GM18873 (cell line): ENCODE measurements at regions not wholly inside any gene's neighbourhood (a gene's known extent, or its start where the extent isn't known, plus 50 kb on each side); places are given as distances from the start of the nearest gene placed in this dataset.
"Not testable (repeated sequence)": the region's sequence is repeated elsewhere in the genome, so short reads cannot be mapped to it uniquely, and the experiment has no call there.

Experiments used
- ATAC-seq: cut with Tn5 transposase; IDR thresholded peaks from one replicate; pipeline ENCODE4 v1.9.1; 2021; ENCODE audit warnings: mild to moderate bottlenecking, moderate library complexity, moderate number of reproducible peaks; ENCODE audit not compliant: unreplicated experiment, low FRiP score

DNA sequence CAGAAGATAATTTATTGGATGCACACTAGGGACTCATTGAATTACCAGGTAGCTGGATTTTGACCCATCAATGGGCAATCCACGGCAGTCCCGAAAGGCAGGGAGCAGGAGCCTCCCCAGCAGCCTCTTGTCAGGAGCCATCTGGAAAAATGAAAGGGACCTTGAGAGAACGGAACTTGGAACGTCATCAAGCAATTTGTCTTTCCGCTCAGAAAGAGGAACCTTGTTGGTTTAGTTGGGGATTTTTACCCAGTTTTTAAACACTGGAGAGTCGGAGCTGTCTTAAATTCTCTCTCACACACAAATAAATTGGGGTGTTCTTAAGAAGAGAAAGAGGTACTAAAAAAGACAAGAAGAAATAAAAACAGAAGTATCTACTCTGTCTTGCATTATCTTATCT is 1351.7 kb upstream of the TMEM132C start:
- no peak for ATAC-seq

DNA sequence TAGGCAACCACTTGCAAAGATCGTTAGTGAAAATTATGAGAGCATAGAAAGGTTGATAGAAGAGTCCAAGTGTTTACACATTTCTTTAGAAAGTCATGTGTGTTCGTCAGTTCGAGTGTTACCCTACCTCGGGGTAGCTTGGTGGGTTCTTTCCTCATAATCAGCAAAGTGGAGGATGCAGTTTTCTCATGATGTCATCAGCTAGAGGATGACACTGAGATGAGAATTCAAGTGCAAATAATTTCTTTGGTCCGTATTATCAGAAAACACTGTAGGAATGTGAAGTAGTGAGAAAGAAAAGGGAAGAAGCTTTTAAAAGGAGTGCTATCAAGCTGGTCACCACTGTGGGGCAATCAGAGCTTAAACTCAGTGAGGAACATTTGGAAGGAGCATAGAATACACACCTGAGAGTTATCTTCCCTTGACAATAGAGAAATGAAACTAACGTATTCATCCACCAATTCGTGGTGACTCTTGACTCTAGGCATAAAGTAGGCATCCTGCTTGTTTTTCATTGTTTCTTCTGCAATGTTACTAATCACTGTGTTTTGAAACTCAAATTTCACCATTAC is 1340.9 kb upstream of the TMEM132C start:
- ATAC-seq = no peak

DNA sequence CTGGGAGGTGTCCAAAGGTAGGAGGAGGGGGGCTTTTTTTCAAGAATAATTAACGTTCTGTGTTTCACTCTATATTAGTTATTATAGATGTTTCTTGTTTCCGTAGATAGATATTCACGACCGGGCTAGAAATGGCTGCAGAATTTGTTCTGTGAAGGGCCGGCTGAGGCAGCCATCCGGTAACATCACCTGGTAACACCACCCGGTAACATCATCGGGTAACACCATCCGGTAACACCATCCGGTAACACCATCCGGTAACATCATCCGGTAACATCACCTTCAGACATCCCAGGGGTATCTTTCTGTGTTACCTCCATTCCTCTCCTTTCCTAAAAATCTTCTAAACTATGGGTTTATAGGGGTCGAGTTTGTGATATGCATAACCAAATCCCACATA is 1336.7 kb upstream of the TMEM132C start:
- ATAC-seq = no peak

DNA sequence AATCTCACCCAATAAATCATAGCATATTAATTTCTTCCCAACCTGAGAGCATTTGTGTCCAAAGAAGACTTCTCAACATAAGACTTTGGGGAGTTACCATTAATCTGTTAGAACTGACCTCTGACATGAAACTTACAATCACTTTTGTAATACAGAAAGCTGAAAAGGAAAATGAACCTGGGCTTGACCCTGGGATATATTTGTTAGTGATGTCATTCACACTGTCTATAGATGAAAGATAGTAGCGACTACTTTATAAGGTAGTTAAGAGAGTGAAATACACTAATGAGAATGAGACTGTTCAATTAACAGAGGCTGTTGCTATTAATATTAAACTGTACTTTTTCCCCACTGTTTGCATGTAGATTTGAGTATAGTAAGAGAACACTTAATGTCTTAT is 1334.8 kb upstream of the TMEM132C start:
- no peak for ATAC-seq

DNA sequence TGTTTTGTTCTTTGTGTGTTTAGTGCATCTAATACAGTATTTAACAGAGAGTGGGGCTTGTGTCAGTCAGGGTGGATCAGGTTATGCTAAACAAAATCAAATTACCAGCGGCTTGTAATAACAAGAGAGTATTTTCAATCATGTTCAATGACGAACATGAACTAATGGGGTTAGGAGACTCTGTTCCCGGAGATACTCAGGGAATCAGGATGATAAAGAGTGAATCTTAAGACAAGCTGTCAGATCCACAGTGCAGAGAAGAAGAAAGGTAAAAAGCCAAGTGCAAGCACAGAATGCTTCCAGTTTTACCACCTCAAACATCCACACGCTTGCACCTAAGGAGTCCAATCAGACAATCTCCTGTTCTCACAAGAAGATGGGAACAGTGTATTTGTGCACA is 1331.5 kb upstream of the TMEM132C start:
- no peak for ATAC-seq

DNA sequence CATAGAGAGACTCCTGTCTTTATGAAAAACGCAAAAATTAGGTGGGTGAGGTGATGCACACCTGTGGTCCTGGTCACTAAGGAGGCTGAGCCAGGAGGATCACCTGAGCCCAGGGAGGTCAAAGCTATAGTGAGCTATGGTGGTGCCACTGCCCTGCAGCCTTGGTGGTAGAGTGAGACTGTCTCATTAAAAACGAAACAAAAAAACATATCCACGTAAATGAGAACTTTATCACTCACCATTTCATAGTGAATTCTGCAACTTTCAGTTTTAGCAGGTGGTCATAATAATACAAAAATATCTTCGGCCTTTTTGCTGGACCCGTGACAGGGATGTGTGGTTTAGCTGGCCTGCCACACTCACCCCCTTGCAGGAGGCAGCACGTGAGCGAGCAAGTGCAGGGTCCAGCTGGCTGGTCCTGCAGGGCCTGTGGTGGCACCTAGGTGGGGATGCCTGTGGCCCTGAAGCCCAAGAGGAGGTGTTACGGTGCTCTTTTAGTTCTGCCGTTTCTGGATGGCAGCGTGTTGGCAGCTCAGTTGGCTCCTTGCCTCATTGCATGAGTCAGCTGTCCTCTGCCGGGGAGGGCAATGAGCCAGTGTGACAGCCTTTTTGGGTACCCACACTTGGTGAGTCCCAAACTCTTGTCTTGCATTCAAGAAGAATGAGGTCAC is 1330.7 kb upstream of the TMEM132C start:
- ATAC-seq = no peak

DNA sequence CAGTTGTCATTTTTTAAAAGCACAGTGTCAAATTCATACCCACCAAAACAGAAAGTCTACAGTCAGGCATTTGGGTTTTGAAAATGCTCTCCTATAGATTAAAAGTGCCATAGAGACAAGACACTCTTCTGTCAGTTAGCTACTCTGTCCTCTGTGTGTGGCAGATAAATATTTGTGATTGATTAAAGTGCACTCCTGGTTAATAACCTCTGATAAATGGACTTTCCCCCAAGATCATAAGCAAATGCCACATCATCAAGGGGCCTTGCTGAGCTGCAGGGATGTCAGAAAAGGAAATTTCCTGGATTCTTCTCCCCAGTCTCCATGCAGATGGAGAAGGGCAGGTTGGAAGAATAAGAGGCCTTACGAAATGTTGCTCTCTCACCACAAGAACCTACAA is 1329.5 kb upstream of the TMEM132C start:
- no peak for ATAC-seq

DNA sequence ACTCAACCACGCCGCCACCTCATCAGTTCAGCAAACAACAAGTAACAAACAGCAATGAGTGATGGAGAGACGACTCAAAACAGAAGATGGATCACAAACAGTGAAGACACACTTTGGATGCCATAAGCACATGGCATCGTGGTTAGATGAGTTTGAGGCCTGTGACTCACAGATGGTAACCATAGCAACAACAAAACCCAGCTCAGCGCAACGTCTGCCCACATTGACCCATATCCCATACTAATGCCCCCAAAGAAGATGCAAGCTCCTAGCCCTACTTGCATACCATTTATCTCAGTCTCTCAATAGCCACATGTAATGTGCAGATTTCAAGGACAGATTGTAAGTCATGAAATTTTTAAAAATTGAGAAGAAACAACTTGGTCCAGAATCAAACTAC is 1322.3 kb upstream of the TMEM132C start:
- ATAC-seq = no peak

DNA sequence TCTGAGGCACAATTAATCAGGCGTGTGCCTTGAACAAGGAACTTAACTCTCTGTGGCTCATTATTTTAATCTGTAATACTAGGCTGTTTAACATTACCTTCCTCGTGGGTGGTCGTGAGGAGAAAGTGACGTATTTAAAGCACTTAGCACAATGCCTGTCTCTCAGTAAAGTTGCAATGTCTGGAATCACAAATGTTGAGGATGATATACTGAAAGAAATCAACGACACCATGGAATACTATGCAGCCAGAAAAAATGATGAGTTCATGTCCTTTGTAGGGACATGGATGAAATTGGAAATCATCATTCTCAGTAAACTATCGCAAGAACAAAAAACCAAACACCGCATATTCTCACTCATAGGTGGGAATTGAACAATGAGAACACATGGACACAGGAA is 1320.0 kb upstream of the TMEM132C start:
- not testable (repeated sequence) for ATAC-seq

DNA sequence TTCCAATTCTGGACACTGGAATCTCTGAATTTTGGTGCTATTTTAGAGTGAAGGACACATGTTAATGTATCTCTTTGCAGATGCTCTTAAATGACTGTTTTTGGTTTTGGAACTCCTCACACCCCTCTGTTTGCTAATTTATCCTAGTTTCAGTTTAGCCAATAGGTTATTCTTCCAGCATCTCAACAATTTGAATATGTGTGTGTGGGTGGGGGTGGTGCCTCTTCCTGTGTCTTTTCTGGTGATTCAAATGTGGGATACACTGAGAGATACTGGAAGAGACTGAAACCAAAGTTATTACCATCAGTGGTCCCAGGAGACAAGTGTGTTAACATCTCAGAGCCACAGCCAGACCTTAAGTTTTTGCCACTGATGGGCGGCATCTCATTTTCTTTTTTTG is 1317.4 kb upstream of the TMEM132C start:
- no peak for ATAC-seq

DNA sequence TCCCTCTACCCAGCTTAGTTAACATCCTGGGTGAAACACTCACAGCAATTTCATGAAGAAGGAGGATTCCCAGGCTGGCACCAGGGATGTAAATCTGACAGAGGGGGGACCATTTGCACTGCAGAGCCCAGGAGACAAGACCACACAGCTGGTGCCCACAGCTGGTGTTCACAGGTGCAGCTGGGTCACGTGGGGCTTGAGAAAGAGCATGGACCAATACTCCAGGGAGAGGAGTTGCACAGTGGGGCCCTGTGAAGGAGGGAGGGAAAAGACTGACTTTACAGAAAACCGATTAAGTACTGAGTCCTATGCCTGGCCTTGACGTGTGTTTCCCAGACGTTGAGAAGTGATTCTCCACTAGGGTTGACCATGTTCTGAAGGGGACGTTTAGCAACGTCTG is 1316.7 kb upstream of the TMEM132C start:
- ATAC-seq = no peak

DNA sequence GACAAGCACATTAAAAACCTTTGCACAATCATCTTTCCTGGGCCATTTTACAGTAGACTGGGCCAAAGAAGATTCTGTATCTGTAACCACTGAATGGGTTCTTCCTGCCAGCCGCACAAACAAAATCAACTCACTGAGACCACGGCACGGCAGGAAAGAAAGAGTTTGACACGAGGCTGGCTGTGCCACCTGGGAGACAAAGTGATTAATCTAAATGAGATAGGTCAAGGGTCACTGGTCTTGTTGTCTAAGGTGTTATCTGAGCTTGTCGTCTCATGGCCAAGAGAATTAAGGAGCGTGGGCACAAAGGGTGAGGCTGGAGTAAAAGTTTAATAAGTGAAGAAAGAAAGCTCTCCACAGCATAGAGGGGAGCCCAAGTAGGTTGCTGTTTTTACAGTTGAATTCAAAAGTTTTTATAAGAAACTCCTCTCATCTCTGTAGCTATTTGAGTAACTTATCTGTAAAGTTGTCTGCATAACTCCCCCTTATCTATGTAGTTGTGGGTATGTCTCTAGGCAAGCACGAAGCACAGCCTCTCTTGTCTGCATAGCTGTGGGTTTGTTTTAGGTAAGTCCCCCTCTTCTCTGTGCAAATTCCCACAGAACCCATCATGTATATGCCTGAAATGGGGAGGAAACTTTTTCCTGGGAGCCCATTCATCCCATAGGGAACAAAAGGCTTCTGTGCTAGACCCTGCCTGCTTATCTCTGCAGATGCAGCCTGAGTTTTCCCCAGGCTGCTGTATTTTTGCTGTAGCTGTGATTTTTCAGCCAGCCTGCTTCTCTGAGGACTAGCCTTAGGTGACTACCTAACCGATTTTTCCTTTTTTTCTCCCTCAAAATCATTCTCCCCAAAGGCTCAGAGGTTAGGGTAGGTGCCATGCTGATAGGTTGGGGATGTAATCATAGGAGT is 1314.6 kb upstream of the TMEM132C start:
- ATAC-seq = no peak

DNA sequence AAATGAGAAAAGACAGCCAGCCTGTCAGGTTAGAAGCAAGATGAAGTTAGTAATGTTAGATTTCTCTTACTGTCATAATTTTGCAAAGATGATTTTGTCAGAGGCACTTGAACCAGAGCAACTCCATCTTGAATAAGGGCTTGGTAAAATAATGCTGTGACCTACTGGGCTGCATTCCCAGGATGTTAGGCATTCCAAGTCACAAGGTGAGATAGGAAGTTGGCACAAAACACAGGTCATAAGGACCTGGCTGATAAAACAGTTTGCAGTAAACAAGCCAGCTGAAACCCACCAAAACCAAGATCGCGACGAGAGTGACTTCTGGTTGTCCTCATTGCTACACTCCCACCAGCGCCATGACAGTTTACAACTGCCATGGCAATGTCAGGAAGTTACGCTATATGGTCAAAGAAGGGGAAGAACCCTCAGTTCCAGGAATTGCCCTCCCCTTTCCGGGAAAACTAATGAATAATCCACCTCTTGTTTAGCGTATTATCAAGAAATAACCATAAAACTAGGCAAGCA is 1313.5 kb upstream of the TMEM132C start:
- ATAC-seq = no peak

DNA sequence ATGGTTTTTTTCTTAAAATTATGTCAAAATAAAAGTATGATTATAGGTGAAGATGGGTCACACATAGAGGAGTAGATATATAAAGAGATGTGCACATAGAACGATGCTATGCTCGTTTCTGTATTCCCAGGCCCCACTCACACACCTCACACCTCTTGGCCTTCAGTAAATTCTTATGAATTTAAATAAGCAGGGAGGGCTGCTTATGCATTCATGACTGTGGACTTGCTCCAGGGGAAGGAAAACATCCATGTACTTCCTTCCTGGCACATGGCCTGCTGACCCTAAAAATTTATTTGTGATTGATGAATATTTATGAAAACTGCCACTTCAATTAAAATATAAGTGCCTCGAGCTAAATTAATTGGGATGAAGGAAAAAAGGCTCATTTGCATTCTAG is 1306.7 kb upstream of the TMEM132C start:
- no peak for ATAC-seq

DNA sequence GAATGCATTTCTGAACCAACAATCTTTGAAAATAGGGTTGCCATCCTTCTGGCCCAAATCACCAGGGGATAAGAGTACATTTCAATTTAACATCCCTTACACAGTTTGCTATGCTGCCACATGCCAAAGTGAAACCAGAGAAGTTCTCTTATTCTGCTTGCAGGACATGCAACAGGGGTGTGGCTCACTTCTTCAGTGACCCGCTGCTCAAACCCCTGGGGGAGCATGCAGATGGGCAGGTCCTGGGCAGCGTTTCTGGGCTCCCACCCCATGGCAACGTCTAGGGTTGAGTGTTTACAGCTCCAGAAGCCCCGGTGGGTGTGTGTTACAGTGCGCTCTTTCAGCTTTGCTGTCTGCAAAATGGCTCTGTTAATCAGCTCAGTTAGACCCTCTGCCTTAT is 1306.3 kb upstream of the TMEM132C start:
- no peak for ATAC-seq

DNA sequence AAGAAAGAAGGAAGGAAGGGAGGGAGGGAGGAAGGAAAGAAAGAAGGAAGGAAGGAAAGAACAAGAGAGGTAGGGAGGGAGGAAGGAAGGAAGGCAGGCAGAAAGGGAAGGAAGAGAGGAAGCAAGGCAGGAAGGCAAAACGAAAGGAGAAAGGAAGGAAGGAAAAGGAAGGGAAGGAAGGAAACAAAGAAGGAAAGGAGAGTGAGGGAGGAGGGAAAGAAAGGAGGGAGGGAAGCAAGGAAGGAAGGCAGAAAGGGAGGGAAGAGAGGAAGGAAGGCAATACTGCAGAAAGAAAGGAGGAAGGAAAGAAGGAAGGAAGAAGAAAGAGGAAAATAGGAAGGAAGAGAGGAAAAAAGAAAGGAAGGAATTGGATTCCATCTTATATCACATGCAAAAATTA is 1303.1 kb upstream of the TMEM132C start:
- ATAC-seq = no peak

DNA sequence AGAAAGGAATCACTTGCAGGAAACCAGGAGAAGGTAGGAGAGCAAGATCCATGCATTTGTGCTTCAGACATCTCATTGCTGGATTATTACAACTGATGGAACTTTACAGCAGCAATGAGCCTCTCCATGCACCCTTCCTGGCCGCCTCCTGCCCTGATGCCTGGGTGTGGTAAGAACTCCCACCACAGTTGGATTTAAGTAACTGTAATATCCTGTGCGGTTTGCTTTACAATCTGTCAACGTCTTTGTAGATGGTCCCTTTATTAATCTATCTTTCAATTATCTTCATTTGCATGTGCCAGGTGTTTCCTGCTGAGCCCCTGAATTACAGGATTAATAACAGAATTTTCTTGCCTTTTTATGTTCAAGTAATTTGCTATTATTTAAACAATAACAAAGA is 1300.5 kb upstream of the TMEM132C start:
- no peak for ATAC-seq

DNA sequence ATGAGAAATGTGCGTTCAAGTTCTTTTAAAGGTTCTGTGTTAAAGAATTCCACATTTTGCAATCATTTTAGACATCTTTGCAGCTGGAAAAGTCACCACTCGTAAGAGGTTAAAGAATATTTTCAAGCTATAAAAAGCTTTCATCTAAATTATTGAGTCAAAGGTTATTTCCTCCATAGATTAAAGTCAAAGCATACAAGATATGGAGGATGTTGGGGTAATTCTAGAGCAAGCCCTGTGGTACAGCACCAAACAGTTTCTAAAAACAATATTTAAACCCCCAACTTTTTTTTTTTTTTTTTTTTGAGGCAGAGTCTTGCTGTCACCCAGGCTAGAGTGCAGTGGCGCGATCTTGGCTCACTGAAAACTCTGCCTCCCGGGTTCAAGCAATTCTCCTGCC is 1299.8 kb upstream of the TMEM132C start:
- ATAC-seq = no peak

DNA sequence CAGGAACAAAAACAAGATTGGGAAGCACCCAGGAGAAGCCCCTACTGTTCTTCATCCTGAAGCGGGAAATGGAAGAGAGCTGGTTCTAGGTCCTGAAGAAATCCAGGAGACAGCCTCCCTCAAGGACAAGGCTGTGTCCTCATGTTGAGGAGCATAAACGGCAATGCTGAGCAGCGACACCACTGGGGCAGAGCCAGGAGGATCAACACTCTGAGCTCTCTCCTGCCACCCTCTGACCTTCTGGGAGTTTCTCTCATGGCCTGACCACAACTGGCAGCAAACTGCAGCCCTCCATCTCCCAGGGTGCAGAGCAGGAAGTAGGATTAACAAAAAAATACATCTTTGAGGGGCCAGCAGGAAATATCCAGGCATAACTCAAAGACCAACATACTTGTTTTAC is 1292.2 kb upstream of the TMEM132C start:
- no peak for ATAC-seq

DNA sequence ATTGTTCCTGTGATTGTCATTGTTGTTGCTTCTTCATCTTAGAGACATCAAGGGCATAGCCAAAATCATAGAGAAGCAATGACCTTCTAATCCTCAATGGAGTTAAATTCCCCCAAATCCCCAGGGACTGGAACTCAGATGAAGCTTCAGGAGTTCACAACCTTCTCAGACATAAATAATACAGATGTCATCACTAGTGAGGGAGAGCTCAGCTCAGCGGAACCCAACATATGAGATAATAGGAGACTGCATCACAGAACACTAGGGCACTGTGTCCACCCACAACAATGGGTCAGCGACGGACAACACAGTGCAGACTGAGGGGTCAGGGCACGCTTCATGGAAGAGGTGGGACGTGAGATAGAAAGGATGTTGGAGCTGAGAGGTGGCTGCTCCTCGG is 1290.4 kb upstream of the TMEM132C start:
- ATAC-seq = no peak

DNA sequence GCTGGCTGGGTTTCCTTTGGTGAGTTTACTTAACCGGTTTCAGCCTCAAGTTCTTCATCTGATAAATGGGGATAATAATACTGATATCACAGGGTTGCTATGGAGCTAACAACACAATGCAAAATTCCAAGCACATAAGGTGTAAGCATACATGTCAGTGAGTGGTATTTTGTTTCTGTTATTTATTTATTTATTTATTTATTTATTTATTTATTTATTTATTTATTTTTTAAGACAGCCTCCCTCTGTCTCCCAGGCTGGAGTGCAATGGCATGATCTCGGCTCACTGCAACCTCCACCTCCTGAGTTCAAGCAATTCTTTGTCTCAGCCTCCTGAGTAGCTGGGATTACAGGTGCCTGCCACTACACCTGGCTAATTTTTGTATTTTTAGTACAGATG is 1287.4 kb upstream of the TMEM132C start:
- not testable (repeated sequence) for ATAC-seq
